GM23338 (cell line): ENCODE measurements at regions not wholly inside any gene's neighbourhood (a gene's known extent, or its start where the extent isn't known, plus 50 kb on each side); places are given as distances from the start of the nearest gene placed in this dataset.

ENCODE experiments used
- ATAC-seq: fragments of 200-7000 bp; cut with Tn5 transposase; 3 replicates; pipeline ENCODE4 v1.9.1; 2020
- DNase-seq: peaks from one replicate; pipeline ENCODE4 v3.0.0-alpha.2; 2015; ENCODE audit warnings: low spot score
- H2AFZ ChIP-seq: fragments of 200-600 bp; sonication (generic); 2 replicates; pipeline ENCODE4 v1.8.0; 2016; ENCODE audit warnings: antibody characterized with exemption, mild to moderate bottlenecking, moderate library complexity
- H3F3A ChIP-seq: fragments of 200-600 bp; sonication (generic); replicated peaks from 2 replicates; pipeline ENCODE4 v1.8.0; 2017; ENCODE audit warnings: antibody characterized with exemption, mixed run types, low read depth
- H3K27ac ChIP-seq: fragments of 200-600 bp; sonication (generic); 2 replicates; pipeline ENCODE4 v1.6.1; 2016; ENCODE audit warnings: low read depth
- H3K27me3 ChIP-seq: fragments of 200-600 bp; sonication (generic); 2 replicates; pipeline ENCODE4 v1.8.0; 2016; ENCODE audit warnings: mild to moderate bottlenecking, mixed run types, moderate library complexity; ENCODE audit not compliant: insufficient read depth
- H3K36me3 ChIP-seq: fragments of 200-600 bp; sonication (generic); 2 replicates; pipeline ENCODE4 v1.8.0; 2016; ENCODE audit warnings: mild to moderate bottlenecking; ENCODE audit not compliant: insufficient read depth
- H3K4me1 ChIP-seq: fragments of 200-600 bp; sonication (generic); 2 replicates; pipeline ENCODE4 v1.8.0; 2016; ENCODE audit warnings: mild to moderate bottlenecking, moderate library complexity; ENCODE audit not compliant: insufficient read depth
- H3K4me2 ChIP-seq: fragments of 200-600 bp; sonication (generic); 2 replicates; pipeline ENCODE4 v1.7.1; 2017; ENCODE audit warnings: mixed run types
- H3K4me3 ChIP-seq: fragments of 200-600 bp; sonication (generic); 2 replicates; pipeline ENCODE4 v1.6.1; 2016; ENCODE audit warnings: mixed run types
- H3K79me2 ChIP-seq: fragments of 200-600 bp; sonication (generic); replicated peaks from 2 replicates; pipeline ENCODE4 v1.8.0; 2017; ENCODE audit warnings: mild to moderate bottlenecking; ENCODE audit not compliant: insufficient read depth
- H3K9me2 ChIP-seq: fragments of 200-600 bp; sonication (generic); 2 replicates; pipeline ENCODE4 v1.8.0; 2017; ENCODE audit not compliant: insufficient read depth
- H4K20me1 ChIP-seq: fragments of 200-600 bp; sonication (generic); replicated peaks from 2 replicates; pipeline ENCODE4 v1.8.0; 2017; ENCODE audit warnings: mild to moderate bottlenecking; ENCODE audit not compliant: insufficient read depth
- H3K27ac Mint-ChIP-seq: 2 replicates; pipeline ENCODE4 v1.8.0; 2020; ENCODE audit warnings: inconsistent platforms, mild to moderate bottlenecking, moderate library complexity, mixed read lengths
- H3K27me3 Mint-ChIP-seq: 3 replicates; pipeline ENCODE4 v1.8.0; 2022; ENCODE audit warnings: low read depth, mild to moderate bottlenecking, moderate library complexity, mixed read lengths, inconsistent platforms; ENCODE audit not compliant: insufficient read depth, poor library complexity
- H3K36me3 Mint-ChIP-seq: 3 replicates; pipeline ENCODE4 v1.8.0; 2021; ENCODE audit warnings: low read depth, mild to moderate bottlenecking, inconsistent platforms, moderate library complexity, mixed read lengths
- H3K4me1 Mint-ChIP-seq: 3 replicates; pipeline ENCODE4 v1.8.0; 2020; ENCODE audit warnings: mild to moderate bottlenecking, inconsistent platforms, mixed read lengths
- H3K4me3 Mint-ChIP-seq: 3 replicates; pipeline ENCODE4 v1.8.0; 2021; ENCODE audit warnings: moderate library complexity, mild to moderate bottlenecking, inconsistent platforms, mixed read lengths
- H3K9me3 Mint-ChIP-seq: 3 replicates; pipeline ENCODE4 v1.8.0; 2020; ENCODE audit warnings: moderate library complexity, mild to moderate bottlenecking, inconsistent platforms, mixed read lengths
- CREB1 ChIP-seq: fragments of 250-450 bp; sonication (Bioruptor Pico); IDR thresholded peaks from 2 replicates; pipeline ENCODE4 v1.5.0; 2020; ENCODE audit warnings: low read depth, mild to moderate bottlenecking, moderate library complexity
- CTCF ChIP-seq, 2 experiments: fragments of 200-600 bp in 1 of 2; sonication (generic) in 1 of 2; conservative IDR thresholded peaks; 2 replicates each; pipeline versions ENCODE4 v1.5.1 to v1.6.1; 2016 to 2017; ENCODE audit warnings: antibody characterized with exemption in 2 of 2, low read depth in 2 of 2, mild to moderate bottlenecking in 2 of 2, moderate library complexity in 1 of 2
- ETS1 ChIP-seq: IDR thresholded peaks from 2 replicates; pipeline ENCODE4 v1.6.1; 2016; ENCODE audit warnings: antibody characterized with exemption
- EZH2 ChIP-seq: fragments of 200-600 bp; sonication (generic); IDR thresholded peaks from one replicate; pipeline ENCODE4 v1.8.0; 2017; ENCODE audit warnings: antibody characterized with exemption, mild to moderate bottlenecking, low read depth; ENCODE audit not compliant: unreplicated experiment
- EZH2phosphoT487 ChIP-seq: fragments of 200-600 bp; sonication (generic); IDR thresholded peaks from one replicate; pipeline ENCODE4 v1.8.1; 2018; ENCODE audit warnings: antibody characterized with exemption; ENCODE audit not compliant: unreplicated experiment
- JUNB ChIP-seq: IDR thresholded peaks from one replicate; pipeline ENCODE4 v1.6.1; 2016; ENCODE audit warnings: antibody characterized with exemption; ENCODE audit not compliant: unreplicated experiment
- NANOG ChIP-seq: IDR thresholded peaks from 2 replicates; pipeline ENCODE4 v1.6.1; 2016; ENCODE audit warnings: antibody characterized with exemption, borderline replicate concordance
- POLR2AphosphoS5 ChIP-seq: IDR thresholded peaks from 2 replicates; pipeline ENCODE4 v1.6.1; 2016; ENCODE audit warnings: antibody characterized with exemption, low read depth
- REST ChIP-seq: IDR thresholded peaks from one replicate; pipeline ENCODE4 v1.6.1; 2018; ENCODE audit warnings: antibody characterized with exemption; ENCODE audit not compliant: unreplicated experiment
- STAT1 ChIP-seq: IDR thresholded peaks from one replicate; pipeline ENCODE4 v1.6.1; 2016; ENCODE audit warnings: antibody characterized with exemption; ENCODE audit not compliant: unreplicated experiment
- ZNF114 ChIP-seq: fragments of 250-450 bp; sonication (Bioruptor Pico); IDR thresholded peaks from 2 replicates; pipeline ENCODE4 v1.5.0; 2020; ENCODE audit warnings: mild to moderate bottlenecking, moderate library complexity
- ZNF331 ChIP-seq: fragments of 250-450 bp; sonication (Bioruptor Pico); IDR thresholded peaks from 2 replicates; pipeline ENCODE4 v1.5.0; 2020; ENCODE audit warnings: low read depth, mild to moderate bottlenecking, moderate library complexity
- ZNF462 ChIP-seq: fragments of 250-450 bp; sonication (Bioruptor Pico); IDR thresholded peaks from 2 replicates; pipeline ENCODE4 v1.5.0; 2020; ENCODE audit warnings: mild to moderate bottlenecking, moderate library complexity

GRCh38 chr16:77571115-77571862, 136.5 kb upstream of the ADAMTS18 start:
- no peak overlapping the region for H2AFZ ChIP-seq
- H3K27me3 Mint-ChIP-seq = peaks cover 3% of the 10 kb centered on the region
- H3K4me1 Mint-ChIP-seq = no peaks in the 10 kb centered on the region
- no peaks in the 10 kb centered on the region for H3K9me3 Mint-ChIP-seq
- no peak for DNase-seq
- H3K36me3 Mint-ChIP-seq = no peaks in the 10 kb centered on the region
- no peak overlapping the region for H3K4me2 ChIP-seq
- no peaks in the 10 kb centered on the region for H3F3A ChIP-seq
- no peaks in the 10 kb centered on the region for H3K27me3 ChIP-seq
- H3K4me3 ChIP-seq = no peak overlapping the region
- no peak overlapping the region for H3K27ac ChIP-seq
- no peaks in the 10 kb centered on the region for H3K9me2 ChIP-seq
- no peaks in the 10 kb centered on the region for H3K4me1 ChIP-seq
- H3K36me3 ChIP-seq = no peaks in the 10 kb centered on the region
- H3K27ac Mint-ChIP-seq = no peak overlapping the region
- no peaks in the 10 kb centered on the region for H4K20me1 ChIP-seq
- TF ChIP-seq REST = no peak
- no peak for TF ChIP-seq ZNF331 (CRISPR knock-in tag)
- no peak for TF ChIP-seq EZH2
- no peak for TF ChIP-seq ETS1
- TF ChIP-seq EZH2phosphoT487 = no peak
- TF ChIP-seq ZNF114 = no peak
- no peak for TF ChIP-seq ZNF462 (CRISPR knock-in tag)
- TF ChIP-seq CREB1 (CRISPR knock-in tag) = no peak
- no peak for TF ChIP-seq POLR2AphosphoS5
- TF ChIP-seq STAT1 = no peak
- no peak for TF ChIP-seq JUNB
- TF ChIP-seq CTCF (conservative IDR thresholded peaks at IDR 0.05; ENCODE audit: low read depth in 2 of 2) = no peak
- no peak for TF ChIP-seq NANOG
- no peaks in the 10 kb centered on the region for H3K79me2 ChIP-seq
- ATAC-seq = no peak
- H3K4me3 Mint-ChIP-seq = no peak overlapping the region
